Right lobe of liver (tissue), 6 donors: ENCODE measurements at regions not wholly inside any gene's neighbourhood (a gene's known extent, or its start where the extent isn't known, plus 50 kb on each side); places are given as distances from the start of the nearest gene placed in this dataset.
"Not testable (repeated sequence)": the region's sequence is repeated elsewhere in the genome, so short reads cannot be mapped to it uniquely, and the experiment has no call there.

ENCODE experiments used
- ATAC-seq, 4 donors: fragments of 200-7000 bp; cut with Tn5 transposase; one replicate each; pipeline ENCODE4 v1.9.1; 2020; ENCODE audit warnings: mild to moderate bottlenecking in 4 of 4, moderate library complexity in 4 of 4
- DNase-seq, 3 donors: peaks; one replicate each; pipeline ENCODE4 v3.0.0-alpha.2; 2020
- H3K27ac ChIP-seq, 3 donors: fragments of 200-600 bp; one replicate each; pipeline ENCODE4 v1.8.0; 2022
- H3K27me3 ChIP-seq, 2 donors: fragments of 200-600 bp; one replicate each; pipeline ENCODE4 v1.8.0; 2022
- H3K36me3 ChIP-seq, 4 donors: fragments of 200-600 bp; sonication (generic) in 1 of 4; one replicate each; pipeline versions ENCODE4 v1.5.1 to v1.8.0; 2017 to 2022; ENCODE audit warnings: control low read depth in 1 of 4
- H3K4me1 ChIP-seq, 4 donors: fragments of 200-600 bp; sonication (generic) in 1 of 4; one replicate each; pipeline versions ENCODE4 v1.5.1 to v1.8.0; 2017 to 2022; ENCODE audit warnings: control low read depth in 1 of 4
- H3K4me3 ChIP-seq, 3 donors: fragments of 200-600 bp; one replicate each; pipeline ENCODE4 v1.8.0; 2022
- H3K9me3 ChIP-seq, 4 donors: fragments of 200-600 bp; sonication (generic) in 1 of 4; one replicate each; pipeline versions ENCODE4 v1.5.1 to v1.8.0; 2017 to 2022; ENCODE audit warnings: control low read depth in 1 of 4
- CTCF ChIP-seq, 4 donors: fragments of 200-600 bp in 3 of 4; fragments of 450-650 bp in 1 of 4; IDR thresholded peaks; one replicate each; pipeline versions ENCODE4 v1.5.1 to v1.8.0; 2016 to 2022; ENCODE audit warnings: antibody characterized with exemption in 4 of 4, mild to moderate bottlenecking in 2 of 4
- POLR2A ChIP-seq: fragments of 450-650 bp; IDR thresholded peaks from one replicate; pipeline ENCODE4 v1.6.1; 2017; ENCODE audit warnings: antibody characterized with exemption, mild to moderate bottlenecking
- WGBS: methylation state at CpG from one replicate; pipeline ENCODE4 v1.1.6; 2018; ENCODE audit warnings: low coverage, low lambda C conversion rate; ENCODE audit not compliant: insufficient coverage; ENCODE audit errors: missing lambda C conversion rate; 5-methylcytosine and 5-hydroxymethylcytosine counted together
- intact Hi-C, 2 donors: fragments of 100-400 bp; cut with DNase I; formaldehyde crosslinking; loops; one replicate each; pipeline versions ENCODE4 v1.11.2 to v1.14.1; 2022
- donor health status: DM: no; HTN: yes; CAD: no.
- donor health status: DM: no; HTN: no; CAD: no.
- donor health status: DM: no; HTN: no; CAD: no.
- donor health status: DM: no; HTN: yes; CAD: no.
- donor health status: DM: no; HTN: yes; CAD: no.

GRCh38 chr1:199084293-199084692, 445.5 kb downstream of the PTPRC start:
- 60% methylated on average over 1 of the region's 1 CpG for WGBS
- no peaks in the 10 kb centered on the region for H3K27me3 ChIP-seq
- no peak for DNase-seq
- H3K4me1 ChIP-seq, result no peaks in the 10 kb centered on the region
- ATAC-seq, result no peak
- no peaks in the 10 kb centered on the region for H3K9me3 ChIP-seq
- no peak overlapping the region for H3K4me3 ChIP-seq
- no peak overlapping the region for H3K27ac ChIP-seq
- intact Hi-C loops, result no loop called here
- TF ChIP-seq CTCF (IDR thresholded peaks at IDR 0.05), result no peak
- no peak for TF ChIP-seq POLR2A
- no peaks in the 10 kb centered on the region for H3K36me3 ChIP-seq

- no peak for DNase-seq
- WGBS, result 88% methylated on average over 4 of the region's 4 CpGs
- Histone ChIP-seq H3K4me3 (no peak overlapping the region), H3K36me3 (no peaks in the 10 kb centered on the region), H3K9me3 (no peaks in the 10 kb centered on the region), H3K27me3 (no peaks in the 10 kb centered on the region), H3K27ac (no peak overlapping the region), H3K4me1 (no peaks in the 10 kb centered on the region)
- no peak for ATAC-seq
- intact Hi-C loops, result no loop called here
- TF ChIP-seq POLR2A (no peak), CTCF (IDR thresholded peaks at IDR 0.05) (no peak)
Measured at GRCh38 chr1:199085903-199086302, 447.1 kb downstream of the PTPRC start.

GRCh38 chr1:199087144-199087543, 448.3 kb downstream of the PTPRC start:
- H3K4me3 ChIP-seq, result no peak overlapping the region
- TF ChIP-seq POLR2A (no peak), CTCF (IDR thresholded peaks at IDR 0.05) (no peak)
- WGBS, result 71% methylated on average over 2 of the region's 2 CpGs

GRCh38 chr1:199089393-199090122, 450.7 kb downstream of the PTPRC start:
- H3K36me3 ChIP-seq, result no peaks in the 10 kb centered on the region
- H3K9me3 ChIP-seq, result no peaks in the 10 kb centered on the region
- intact Hi-C loops, result no loop called here
- no peak overlapping the region for H3K27ac ChIP-seq
- TF ChIP-seq CTCF (IDR thresholded peaks at IDR 0.05) (no peak), POLR2A (no peak)
- H3K4me3 ChIP-seq, result no peak overlapping the region
- H3K4me1 ChIP-seq, result no peaks in the 10 kb centered on the region
- ATAC-seq (peak in 1 of 4 donors; percentile 39), DNase-seq (no peak)
- no peaks in the 10 kb centered on the region for H3K27me3 ChIP-seq
- 27% methylated on average over 3 of the region's 3 CpGs for WGBS

More at GRCh38 chr1:199087144-199087543, 448.3 kb downstream of the PTPRC start:
- ATAC-seq, result no peak
- no peak overlapping the region for H3K27ac ChIP-seq
- intact Hi-C loops, result no loop called here
- DNase-seq, result no peak
- no peaks in the 10 kb centered on the region for H3K4me1 ChIP-seq
- H3K27me3 ChIP-seq, result no peaks in the 10 kb centered on the region
- no peaks in the 10 kb centered on the region for H3K36me3 ChIP-seq
- H3K9me3 ChIP-seq, result no peaks in the 10 kb centered on the region

- intact Hi-C loops, result not testable (repeated sequence)
Measured at GRCh38 chr1:199095628-199096027, 456.8 kb downstream of the PTPRC start.

More at GRCh38 chr1:199095628-199096027, 456.8 kb downstream of the PTPRC start:
- H3K4me3 ChIP-seq, H3K27me3 ChIP-seq, H3K4me1 ChIP-seq, H3K36me3 ChIP-seq, ATAC-seq, H3K9me3 ChIP-seq, H3K27ac ChIP-seq, DNase-seq: not testable (repeated sequence)
- 70% methylated on average over 1 of the region's 1 CpG for WGBS
